ENCODE measurements at regions not wholly inside any gene's neighbourhood (a gene's known extent, or its start where the extent isn't known, plus 50 kb on each side); places are given as distances from the start of the nearest gene placed in this dataset.

- DNase-seq (ENCODE audit: extremely low spot score): no peak
- no peak for TF ChIP-seq CTCF (IDR thresholded peaks at IDR 0.05; ENCODE audit: control extremely low read depth, extremely low read depth, low read depth, missing control alignments)
- CTCF ChIA-PET: interaction anchor here (1.2 kb wide), 2 partner anchors 9 to 21 kb away, joined by 3 read pairs; no protein-coding TSS in a partner anchor
- POLR2A ChIA-PET: no interaction called here
These were observed 58.4 kb downstream of the HMHB1 start for GRCh38 chr5:143870362-143870761.

- ChIA-PET POLR2A (no interaction called here), CTCF (interaction anchor here (1.2 kb wide), 1 partner anchor 10 kb away, joined by 3 read pairs; no protein-coding TSS in a partner anchor)
- TF ChIP-seq CTCF (IDR thresholded peaks at IDR 0.05; ENCODE audit: control extremely low read depth, extremely low read depth, low read depth, missing control alignments): no peak
These were observed 59.1 kb downstream of the HMHB1 start for GRCh38 chr5:143870871-143871632.

GRCh38 chr5:143871672-143872071 lies 59.7 kb downstream of the HMHB1 start:
- DNase-seq (ENCODE audit: extremely low spot score): no peak
- ChIA-PET POLR2A (no interaction called here), CTCF (interaction anchor here (1.3 kb wide), 1 partner anchor 38 kb away, joined by 3 read pairs; no protein-coding TSS in a partner anchor)
- TF ChIP-seq CTCF (IDR thresholded peaks at IDR 0.05; ENCODE audit: control extremely low read depth, extremely low read depth, low read depth, missing control alignments): no peak

More at GRCh38 chr5:143870871-143871632, 59.1 kb downstream of the HMHB1 start:
- no peak for DNase-seq (ENCODE audit: extremely low spot score)

GRCh38 chr5:143874312-143874711 lies 62.4 kb downstream of the HMHB1 start:
- ChIA-PET CTCF (no interaction called here), POLR2A (no interaction called here)
- DNase-seq (ENCODE audit: extremely low spot score): no peak
- no peak for TF ChIP-seq CTCF (IDR thresholded peaks at IDR 0.05; ENCODE audit: control extremely low read depth, extremely low read depth, low read depth, missing control alignments)

- no peak for DNase-seq (ENCODE audit: extremely low spot score)
- TF ChIP-seq CTCF (IDR thresholded peaks at IDR 0.05; ENCODE audit: control extremely low read depth, extremely low read depth, low read depth, missing control alignments): no peak
- ChIA-PET CTCF (no interaction called here), POLR2A (no interaction called here)
These were observed 65.2 kb downstream of the HMHB1 start for GRCh38 chr5:143877196-143877595.

GRCh38 chr5:143878430-143878829 lies 66.5 kb downstream of the HMHB1 start:
- TF ChIP-seq CTCF (IDR thresholded peaks at IDR 0.05; ENCODE audit: control extremely low read depth, extremely low read depth, low read depth, missing control alignments): no peak
- ChIA-PET POLR2A (no interaction called here), CTCF (interaction anchor here (1.1 kb wide), 1 partner anchor 11 kb away, joined by 3 read pairs; no protein-coding TSS in a partner anchor)
- DNase-seq (ENCODE audit: extremely low spot score): no peak

All from GM10248 (cell line).